NCI-H2081 treated with DMSO at 0.1 percent for 48 hours (cell line): ENCODE measurements at regions not wholly inside any gene's neighbourhood (a gene's known extent, or its start where the extent isn't known, plus 50 kb on each side); places are given as distances from the start of the nearest gene placed in this dataset.
"Not testable (repeated sequence)": the region's sequence is repeated elsewhere in the genome, so short reads cannot be mapped to it uniquely, and the experiment has no call there.

ENCODE experiments used
- DNase-seq: peaks from one replicate; lab custom pipeline; 2025; lab: John Stamatoyannopoulos, UW

- DNase-seq: no peak
These were observed 354.9 kb upstream of the CDH8 start for GRCh38 chr16:62391134-62391533.

GRCh38 chr16:62390214-62390613, 354.0 kb upstream of the CDH8 start:
- no peak for DNase-seq

GRCh38 chr16:62386411-62386810, 350.2 kb upstream of the CDH8 start:
- no peak for DNase-seq

GRCh38 chr16:62383941-62384340, 347.7 kb upstream of the CDH8 start:
- DNase-seq: no peak

DNA sequence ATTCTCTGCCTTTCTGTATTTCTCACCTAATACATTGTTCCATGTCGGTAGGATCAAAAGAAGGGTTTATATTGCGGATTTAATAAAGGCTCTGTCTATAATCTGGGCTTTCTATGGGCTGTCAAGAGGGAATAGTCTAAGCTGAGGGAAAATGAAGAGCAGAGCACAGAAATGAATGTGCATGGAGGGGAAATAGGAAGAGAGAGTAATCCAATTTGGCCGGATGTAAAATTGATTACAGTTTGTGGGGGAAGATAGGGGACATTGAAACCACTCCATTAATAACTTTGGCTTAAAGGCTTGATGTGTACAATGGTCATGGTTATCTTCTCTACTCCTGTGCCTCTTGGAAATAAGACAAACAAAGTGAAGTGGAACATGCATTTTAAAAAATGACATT, 334.2 kb upstream of the CDH8 start:
- DNase-seq: no peak

DNA sequence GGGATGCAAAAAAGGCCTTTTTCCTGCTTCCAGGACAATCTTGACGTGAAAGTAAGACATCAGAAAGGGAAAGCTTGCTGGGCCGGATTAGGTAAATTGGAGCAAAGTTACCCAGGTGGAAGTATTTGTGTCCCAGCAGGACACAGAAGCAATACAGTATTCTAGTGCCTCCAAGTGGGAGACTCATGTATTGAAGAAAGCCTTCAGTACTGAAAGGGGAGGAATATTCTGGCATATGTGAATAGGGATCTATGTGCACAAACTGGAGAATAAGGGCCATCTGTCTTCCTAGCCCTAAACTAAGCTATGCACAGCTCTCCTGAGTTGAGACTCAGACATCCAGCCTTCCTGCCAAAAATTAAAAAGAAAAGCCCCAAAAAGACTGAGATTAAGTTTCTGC, 327.3 kb upstream of the CDH8 start:
- no peak for DNase-seq

DNA sequence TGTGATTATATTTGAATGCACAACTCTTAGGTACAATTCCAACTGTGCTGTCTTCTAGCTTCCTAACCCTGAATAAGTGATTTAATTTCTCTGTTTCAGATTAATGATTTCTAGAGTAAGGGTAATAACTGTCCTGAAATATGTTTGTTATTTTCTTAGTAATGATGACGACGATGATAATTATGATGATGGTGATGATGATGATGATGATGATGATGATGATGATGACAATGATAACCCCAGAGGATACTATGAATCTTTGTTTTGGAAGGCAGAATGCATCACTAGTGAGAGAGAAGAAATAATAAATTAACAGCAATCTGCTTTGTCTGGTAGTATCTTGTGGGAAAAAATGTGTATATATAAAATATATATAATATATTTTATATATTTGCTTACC, 317.1 kb upstream of the CDH8 start:
- DNase-seq: no peak

DNA sequence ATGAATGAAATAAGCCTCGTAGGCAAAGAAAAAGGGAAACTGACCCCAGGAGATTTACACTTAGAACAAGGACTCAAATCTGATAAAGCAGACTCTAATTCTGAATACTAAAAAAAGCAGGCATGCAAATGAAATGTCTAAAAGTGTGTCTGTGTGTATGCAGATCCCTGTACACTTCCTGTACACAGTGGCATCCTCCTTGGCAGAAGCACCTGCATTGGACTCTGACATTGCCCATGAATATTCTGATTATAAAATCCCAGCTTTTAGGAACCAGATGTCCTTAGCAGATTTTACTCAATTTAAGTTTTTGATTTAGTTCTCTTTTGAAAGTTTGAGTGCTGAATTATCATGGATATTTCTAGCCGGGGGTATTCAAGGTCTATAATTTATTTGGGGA, 306.0 kb upstream of the CDH8 start:
- no peak for DNase-seq

DNA sequence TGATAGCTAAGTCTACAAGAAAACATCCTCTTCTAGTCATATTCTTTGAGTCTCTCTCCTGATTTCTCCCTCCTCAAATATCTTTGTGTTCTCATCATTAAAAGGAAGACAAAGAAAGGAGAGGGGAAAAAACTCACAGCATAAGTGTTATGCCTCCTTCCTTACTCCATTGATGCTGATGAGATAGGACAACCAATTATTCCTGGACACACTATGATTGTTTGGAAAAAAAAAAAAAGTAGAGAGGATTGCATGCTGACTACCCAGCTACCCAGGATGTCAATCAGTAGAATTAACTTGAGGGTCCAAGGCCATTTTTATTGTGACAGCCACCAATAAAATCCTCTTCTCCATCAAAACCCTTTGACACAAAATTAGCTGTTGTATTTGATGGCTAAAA, 299.1 kb upstream of the CDH8 start:
- no peak for DNase-seq

- DNase-seq: no peak
These were observed 285.4 kb upstream of the CDH8 start for GRCh38 chr16:62321606-62322005.

DNA sequence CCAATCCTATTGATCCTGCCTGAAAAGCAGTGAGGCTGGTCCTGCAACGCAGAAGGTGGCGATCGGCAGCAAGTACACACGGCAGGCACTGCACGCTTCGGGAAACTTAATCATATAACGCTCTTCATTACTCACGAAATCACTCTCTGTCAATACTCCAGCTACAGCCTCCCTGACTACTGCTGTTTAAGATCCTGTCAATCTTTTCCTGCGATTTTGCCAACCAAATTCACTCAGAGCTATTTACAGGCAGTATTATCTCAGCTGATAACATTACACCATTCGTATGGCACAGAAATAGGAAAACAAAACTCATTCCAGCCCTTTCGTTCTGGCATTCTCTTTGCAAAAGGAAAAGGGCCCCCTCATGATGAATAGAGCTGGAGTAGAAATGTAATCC, 262.4 kb upstream of the CDH8 start:
- DNase-seq: no peak

- no peak for DNase-seq
These were observed 258.2 kb upstream of the CDH8 start for GRCh38 chr16:62294213-62294972.

GRCh38 chr16:62288990-62289629, 252.9 kb upstream of the CDH8 start:
- DNase-seq: no peak

DNA sequence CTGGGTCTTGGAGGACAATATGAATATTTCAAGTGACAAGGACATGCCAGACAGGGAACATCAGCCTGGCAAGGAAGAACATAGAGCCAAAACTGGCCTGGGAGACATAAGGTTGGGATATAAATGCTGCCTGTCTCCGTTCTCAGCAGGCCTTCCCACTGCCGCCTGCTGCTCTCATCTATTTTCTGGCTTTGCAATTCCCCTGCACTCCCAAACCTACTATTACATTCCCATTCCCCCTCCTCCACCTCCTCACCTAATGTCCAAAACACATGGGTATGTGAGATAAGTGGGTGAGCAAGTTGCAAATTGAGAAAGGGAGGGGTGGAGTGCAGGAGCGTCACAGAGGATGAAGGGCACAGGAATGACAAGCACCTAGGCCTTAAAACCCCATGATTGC, 244.3 kb upstream of the CDH8 start:
- DNase-seq: no peak

- DNase-seq: no peak
These were observed 241.7 kb upstream of the CDH8 start for GRCh38 chr16:62277942-62278341.

- no peak for DNase-seq
These were observed 240.4 kb upstream of the CDH8 start for GRCh38 chr16:62276637-62277036.

DNA sequence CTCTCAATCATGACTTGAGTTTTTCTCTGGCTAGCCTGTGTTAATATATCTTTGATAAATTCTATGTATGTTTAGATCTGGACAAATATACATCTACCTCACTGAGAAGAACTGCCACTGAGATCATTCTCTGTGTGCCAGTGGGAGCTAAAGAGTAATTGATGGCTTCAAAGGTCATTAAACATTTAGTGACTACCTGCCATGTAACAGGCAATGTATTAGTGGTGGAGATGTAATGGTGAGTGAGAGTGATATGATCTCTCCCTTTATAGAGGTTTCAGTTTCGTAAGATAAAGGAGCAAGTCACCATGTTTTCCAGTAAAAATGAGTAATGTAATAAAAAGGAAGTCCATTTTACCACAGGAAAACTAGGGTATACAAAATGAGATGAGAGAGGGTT, 235.8 kb upstream of the CDH8 start:
- DNase-seq: no peak

DNA sequence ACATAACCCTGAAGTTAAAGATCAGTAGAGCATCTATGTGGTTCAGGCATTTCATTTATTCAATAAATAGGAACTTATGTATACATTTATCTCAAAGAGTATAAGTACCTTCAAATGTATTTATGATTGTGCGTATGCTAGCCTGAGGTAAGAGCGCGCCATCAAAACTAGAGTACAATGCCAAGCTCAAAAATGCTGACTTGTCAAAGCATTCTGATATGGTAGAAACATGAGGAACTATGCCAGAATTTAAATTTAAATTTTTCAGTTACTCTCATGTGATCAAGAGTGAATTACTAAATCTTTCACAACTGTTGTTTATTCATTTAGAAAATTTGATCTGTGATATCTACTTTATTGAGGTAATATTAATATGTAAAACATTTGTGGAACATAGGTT, 225.5 kb upstream of the CDH8 start:
- DNase-seq: no peak

DNA sequence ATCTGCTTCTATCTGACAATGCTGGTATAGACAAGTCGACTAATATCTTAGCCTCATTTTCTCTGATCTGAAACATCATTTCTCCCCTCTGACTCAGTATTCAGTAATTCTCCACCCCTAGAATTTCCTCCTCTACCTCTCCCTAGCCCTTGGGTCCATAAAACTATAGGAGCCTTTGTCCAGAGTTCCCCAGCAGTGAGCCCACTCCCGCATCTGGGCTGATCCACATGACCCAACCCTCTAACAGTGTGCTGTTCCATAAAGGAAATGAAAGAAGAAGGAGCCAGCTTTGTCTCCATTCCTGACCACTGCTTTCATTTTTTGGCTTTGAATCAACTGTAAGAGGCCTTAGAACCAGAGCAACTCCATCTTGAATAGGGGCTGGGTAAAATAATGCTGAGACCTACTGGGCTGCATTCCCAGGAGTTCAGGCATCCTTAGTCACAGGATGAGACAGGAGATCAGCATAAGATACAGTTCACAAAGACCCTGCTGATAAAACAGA, 222.7 kb upstream of the CDH8 start:
- not testable (repeated sequence) for DNase-seq

GRCh38 chr16:62256406-62256805, 220.2 kb upstream of the CDH8 start:
- no peak for DNase-seq

DNA sequence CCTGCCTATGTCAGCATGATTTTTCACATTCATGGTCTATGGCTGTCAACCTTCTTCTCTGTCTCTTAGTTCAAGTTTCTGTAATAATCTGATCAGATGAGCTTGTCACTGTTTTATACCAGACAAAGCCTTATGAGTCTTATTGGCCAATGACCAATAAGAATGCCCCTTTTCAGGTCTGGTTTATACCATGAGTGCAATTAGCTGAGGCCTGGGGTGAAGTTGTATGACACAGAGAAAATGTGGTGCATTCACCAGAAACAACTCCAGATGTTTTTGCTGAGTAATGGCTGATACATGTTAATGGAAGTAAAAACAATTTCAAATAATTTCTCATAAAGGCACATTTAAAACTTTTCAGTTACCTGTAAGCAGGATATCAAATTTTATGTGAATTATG, 218.6 kb upstream of the CDH8 start:
- no peak for DNase-seq

DNA sequence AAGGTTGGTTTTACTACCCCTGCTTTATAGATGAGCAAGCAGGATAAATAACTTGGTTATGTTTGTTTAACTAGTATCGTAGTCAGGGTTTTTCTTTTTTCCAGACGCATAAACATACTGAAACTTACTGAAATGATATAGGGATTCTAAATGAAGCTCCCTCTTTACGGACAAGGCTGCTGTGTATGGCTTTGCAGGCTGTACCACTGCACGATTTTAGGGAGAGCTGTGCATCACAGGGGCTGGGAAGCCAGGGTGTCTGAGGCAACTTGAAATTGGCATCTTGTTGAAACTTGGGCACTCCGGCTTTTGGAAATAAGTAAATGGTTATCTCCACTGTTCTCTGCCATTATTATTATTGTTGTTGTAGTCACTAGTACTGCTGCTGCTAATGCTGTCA, 218.1 kb upstream of the CDH8 start:
- no peak for DNase-seq

GRCh38 chr16:62253966-62254365, 217.7 kb upstream of the CDH8 start:
- DNase-seq: no peak

DNA sequence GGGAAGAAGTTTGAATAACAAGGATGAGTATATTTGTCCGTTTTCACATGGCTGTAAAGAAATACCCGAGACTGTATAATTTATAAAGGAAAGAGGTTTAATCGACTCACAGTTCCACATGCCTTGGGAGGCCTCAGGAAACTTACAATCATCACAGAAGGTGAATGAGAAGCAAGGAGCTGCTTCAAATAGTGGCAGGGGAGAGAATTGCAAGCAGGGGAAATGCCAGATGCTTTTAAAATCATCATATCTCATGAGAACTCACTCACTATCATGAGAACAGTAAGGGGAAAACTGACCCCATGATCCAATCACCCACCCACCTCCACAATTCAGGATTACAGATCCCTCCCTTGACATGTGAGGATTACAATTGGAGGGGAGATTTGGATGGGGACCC, 212.8 kb upstream of the CDH8 start:
- DNase-seq: no peak
